ENCODE measurements at regions not wholly inside any gene's neighbourhood (a gene's known extent, or its start where the extent isn't known, plus 50 kb on each side); places are given as distances from the start of the nearest gene placed in this dataset.

DNA sequence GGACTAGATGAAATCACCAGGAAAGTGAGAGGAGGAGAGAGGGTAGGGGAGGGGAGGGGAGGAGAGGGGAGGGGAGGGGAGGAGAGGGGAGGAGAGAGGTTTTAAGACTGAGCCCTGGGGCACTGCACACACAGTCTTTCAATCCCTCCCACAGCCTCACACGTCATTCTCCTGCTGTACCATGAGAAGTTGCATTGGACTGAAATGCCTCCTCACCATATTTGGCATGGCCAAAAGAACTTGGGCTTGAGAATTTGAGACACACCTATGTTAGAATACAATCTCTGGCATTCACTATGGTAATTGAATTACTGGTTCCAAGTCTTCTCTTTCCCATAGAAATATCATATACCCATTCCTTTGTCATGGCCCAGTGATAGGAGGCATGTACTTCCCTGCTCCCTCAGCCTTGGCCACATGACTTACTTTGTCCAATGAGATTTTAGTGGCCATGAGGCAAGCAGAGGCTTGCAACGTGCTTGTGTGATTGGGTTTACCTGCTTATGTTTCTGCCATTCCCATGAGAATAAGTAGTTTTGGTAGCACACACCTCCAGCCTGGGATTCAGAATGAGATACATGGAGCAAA lies 133.3 kb upstream of the SMARCA2 start:
- no peak overlapping the region for H3K4me3 ChIP-seq (ENCODE audit: low read depth, low read length, poor library complexity, severe bottlenecking)
- no peak overlapping the region for H3K9ac ChIP-seq (ENCODE audit: low read length)
- no peaks in the 10 kb centered on the region for H3K79me2 ChIP-seq (ENCODE audit: insufficient read depth, low read length)
- H3K4me2 ChIP-seq (ENCODE audit: low read length): no peak overlapping the region
- no peaks in the 10 kb centered on the region for H4K20me1 ChIP-seq (ENCODE audit: insufficient read depth, low read length)
- H3K27me3 ChIP-seq (ENCODE audit: insufficient read depth, low read length): 0 out of 2 replicates have a peak, but pooled peaks cover 3% of the 10 kb centered on the region
- H3K9me3 ChIP-seq (ENCODE audit: low read length): no peaks in the 10 kb centered on the region
- no peaks in the 10 kb centered on the region for H3K9me2 ChIP-seq (ENCODE audit: low read depth, low read length)
- H3K4me1 ChIP-seq (ENCODE audit: insufficient read depth, low read length, severe bottlenecking): no peaks in the 10 kb centered on the region
- no peaks in the 10 kb centered on the region for H3K36me3 ChIP-seq (ENCODE audit: insufficient read depth, low read length)
- H2AFZ ChIP-seq (ENCODE audit: low read length): no peak overlapping the region
- TF ChIP-seq CTCF (IDR thresholded peaks at IDR 0.05; ENCODE audit: low read length): no peak
- no peak for TF ChIP-seq EZH2 (IDR thresholded peaks at IDR 0.05; ENCODE audit: borderline replicate concordance, low read length)
- H3F3A ChIP-seq (ENCODE audit: insufficient read depth, low read length): no peaks in the 10 kb centered on the region
- no peak overlapping the region for H3K27ac ChIP-seq (ENCODE audit: low read depth, low read length, poor library complexity, severe bottlenecking)

DNA sequence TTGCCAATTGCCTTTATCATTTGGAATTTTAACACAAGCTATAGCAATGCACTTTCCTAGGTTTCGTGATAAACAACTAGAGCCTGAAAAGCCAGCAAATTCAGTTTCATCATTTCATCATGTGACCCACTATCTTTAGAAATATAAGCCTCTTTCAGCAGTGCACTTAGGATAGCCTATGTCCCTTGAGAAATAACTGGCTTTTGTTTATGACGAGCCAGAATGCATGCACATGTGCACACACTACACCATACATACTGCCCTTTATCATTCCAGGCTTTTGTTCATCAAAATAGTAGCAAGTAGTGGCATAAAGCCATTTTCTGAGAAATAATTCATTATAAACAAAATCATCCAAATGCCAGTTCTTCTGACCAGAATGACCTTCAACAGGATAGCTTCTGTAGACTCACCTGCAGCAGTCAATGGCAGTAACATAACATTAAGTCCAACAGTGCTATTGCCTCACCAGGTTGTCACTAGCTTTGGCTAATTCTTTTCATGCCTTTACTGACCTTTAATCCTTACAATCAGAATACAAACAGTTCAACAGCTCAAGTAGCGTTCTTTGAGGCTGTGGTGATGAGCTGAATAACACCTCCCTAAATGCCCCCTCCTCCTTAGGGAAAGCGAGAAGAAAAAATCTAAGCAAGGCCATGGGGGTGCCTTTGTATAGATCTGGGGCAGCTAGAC lies 132.3 kb upstream of the SMARCA2 start:
- 0 out of 2 replicates have a peak, but pooled peaks cover 3% of the 10 kb centered on the region for H3K27me3 ChIP-seq (ENCODE audit: insufficient read depth, low read length)
- no peak overlapping the region for H2AFZ ChIP-seq (ENCODE audit: low read length)
- no peaks in the 10 kb centered on the region for H4K20me1 ChIP-seq (ENCODE audit: insufficient read depth, low read length)
- no peaks in the 10 kb centered on the region for H3K79me2 ChIP-seq (ENCODE audit: insufficient read depth, low read length)
- no peaks in the 10 kb centered on the region for H3K9me3 ChIP-seq (ENCODE audit: low read length)
- no peaks in the 10 kb centered on the region for H3K9me2 ChIP-seq (ENCODE audit: low read depth, low read length)
- no peaks in the 10 kb centered on the region for H3K4me1 ChIP-seq (ENCODE audit: insufficient read depth, low read length, severe bottlenecking)
- H3K4me2 ChIP-seq (ENCODE audit: low read length): no peak overlapping the region
- H3K4me3 ChIP-seq (ENCODE audit: low read depth, low read length, poor library complexity, severe bottlenecking): no peak overlapping the region
- H3K36me3 ChIP-seq (ENCODE audit: insufficient read depth, low read length): no peaks in the 10 kb centered on the region
- H3K27ac ChIP-seq (ENCODE audit: low read depth, low read length, poor library complexity, severe bottlenecking): no peak overlapping the region
- no peak overlapping the region for H3K9ac ChIP-seq (ENCODE audit: low read length)
- no peaks in the 10 kb centered on the region for H3F3A ChIP-seq (ENCODE audit: insufficient read depth, low read length)
- no peak for TF ChIP-seq EZH2 (IDR thresholded peaks at IDR 0.05; ENCODE audit: borderline replicate concordance, low read length)
- no peak for TF ChIP-seq CTCF (IDR thresholded peaks at IDR 0.05; ENCODE audit: low read length)

GRCh38 chr9:1890201-1890600 lies 124.9 kb upstream of the SMARCA2 start:
- H3K27me3 ChIP-seq (ENCODE audit: insufficient read depth, low read length): no peaks in the 10 kb centered on the region
- no peak overlapping the region for H3K4me2 ChIP-seq (ENCODE audit: low read length)
- no peaks in the 10 kb centered on the region for H3K79me2 ChIP-seq (ENCODE audit: insufficient read depth, low read length)
- no peak overlapping the region for H3K9ac ChIP-seq (ENCODE audit: low read length)
- H3F3A ChIP-seq (ENCODE audit: insufficient read depth, low read length): no peaks in the 10 kb centered on the region
- H3K9me2 ChIP-seq (ENCODE audit: low read depth, low read length): no peaks in the 10 kb centered on the region
- no peaks in the 10 kb centered on the region for H4K20me1 ChIP-seq (ENCODE audit: insufficient read depth, low read length)
- H3K4me1 ChIP-seq (ENCODE audit: insufficient read depth, low read length, severe bottlenecking): no peaks in the 10 kb centered on the region
- no peak overlapping the region for H3K4me3 ChIP-seq (ENCODE audit: low read depth, low read length, poor library complexity, severe bottlenecking)
- no peak overlapping the region for H2AFZ ChIP-seq (ENCODE audit: low read length)
- no peaks in the 10 kb centered on the region for H3K36me3 ChIP-seq (ENCODE audit: insufficient read depth, low read length)
- H3K9me3 ChIP-seq (ENCODE audit: low read length): no peaks in the 10 kb centered on the region
- no peak for TF ChIP-seq CTCF (IDR thresholded peaks at IDR 0.05; ENCODE audit: low read length)
- no peak for TF ChIP-seq EZH2 (IDR thresholded peaks at IDR 0.05; ENCODE audit: borderline replicate concordance, low read length)
- H3K27ac ChIP-seq (ENCODE audit: low read depth, low read length, poor library complexity, severe bottlenecking): no peak overlapping the region

Data from OCI-LY1 (cell line).